Stimulated activated CD8-positive, alpha-beta memory T cell treated with anti-CD3 and anti-CD28 coated beads, Interleukin-12 subunit alpha, Interleukin-12 subunit beta, amount 100 ng/mL, for 24 hours (primary cell): ENCODE measurements at regions not wholly inside any gene's neighbourhood (a gene's known extent, or its start where the extent isn't known, plus 50 kb on each side); places are given as distances from the start of the nearest gene placed in this dataset.
"Not testable (repeated sequence)": the region's sequence is repeated elsewhere in the genome, so short reads cannot be mapped to it uniquely, and the experiment has no call there.

Source experiments
- DNase-seq: peaks from one replicate; pipeline ENCODE4 v3.0.0-alpha.2; 2020; ENCODE audit errors: extremely low read depth

DNA sequence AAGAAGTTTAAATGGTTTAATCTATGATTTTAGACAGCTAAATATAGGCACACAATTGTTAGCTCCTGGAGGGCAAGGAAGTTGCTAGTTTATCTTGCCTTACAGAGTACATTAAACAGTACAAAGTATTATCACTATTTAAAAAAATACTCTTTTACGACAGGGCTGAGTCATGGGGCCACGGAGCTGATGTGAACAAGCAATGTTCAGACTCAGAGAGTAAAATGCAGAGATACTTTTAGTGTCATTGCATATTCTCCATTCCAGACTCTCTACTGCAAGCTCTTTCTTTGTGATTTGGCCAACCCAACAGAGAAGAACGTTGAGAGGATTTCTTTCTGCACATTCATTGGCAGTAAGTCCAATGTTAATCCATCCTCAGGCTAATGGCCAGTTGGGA, 352.4 kb downstream of the SPRY2 start:
- no peak for DNase-seq

DNA sequence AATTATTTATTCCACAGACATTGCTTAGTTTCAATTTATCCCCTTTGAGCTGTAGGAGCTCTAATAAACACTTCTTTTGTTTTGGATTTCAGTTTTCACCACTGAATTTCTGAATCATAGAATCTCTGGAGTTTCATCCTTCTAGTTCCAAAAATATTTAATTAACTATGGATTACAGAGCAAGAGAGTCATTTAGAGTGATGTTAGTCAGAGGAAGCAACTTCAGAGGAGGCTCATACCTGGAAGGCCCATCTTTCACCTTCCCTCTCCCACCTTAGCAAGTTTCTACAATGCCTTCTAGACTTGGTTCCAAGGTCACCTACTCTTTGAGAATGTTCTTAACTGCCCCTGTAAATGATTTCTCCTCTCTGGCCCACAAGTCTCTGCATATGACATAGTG, 353.2 kb downstream of the SPRY2 start:
- no peak for DNase-seq

DNA sequence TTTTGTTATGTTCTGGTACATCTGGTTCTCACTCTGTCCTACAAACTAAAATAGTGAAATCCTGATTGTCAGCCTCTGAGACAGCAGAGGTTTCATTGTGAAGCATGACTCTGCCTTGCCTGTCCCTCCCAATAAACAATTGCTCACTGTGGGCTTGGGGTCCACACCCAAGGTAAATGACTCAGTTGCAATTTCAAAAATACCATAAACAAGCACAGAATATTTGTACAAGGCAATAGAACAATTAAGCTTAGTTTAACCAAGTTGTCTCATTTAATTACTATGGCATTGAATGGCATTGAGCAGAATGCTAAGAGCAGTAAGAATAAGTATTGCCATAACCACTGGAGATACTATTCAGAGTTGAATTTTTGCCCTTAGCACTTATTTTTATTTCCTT, 353.6 kb downstream of the SPRY2 start:
- no peak for DNase-seq

DNA sequence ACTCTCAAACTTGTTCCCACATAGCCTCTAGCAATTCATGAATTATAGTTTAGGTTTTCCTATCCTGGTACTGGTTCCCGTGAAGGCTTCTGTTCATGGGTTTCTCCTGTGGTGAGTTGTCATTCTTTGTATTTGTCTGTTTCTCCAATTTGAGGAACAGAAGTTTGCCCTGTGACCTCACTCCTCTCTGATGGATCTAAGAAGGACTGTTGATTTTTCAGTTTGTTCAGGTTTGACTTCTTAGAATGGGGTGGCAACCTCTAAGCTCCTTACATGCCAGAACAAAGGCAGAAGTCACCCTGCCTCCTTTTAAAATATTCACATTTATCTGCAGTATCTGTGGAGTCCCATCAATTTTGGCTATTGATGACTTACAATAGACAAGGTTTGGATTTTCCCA, 354.0 kb downstream of the SPRY2 start:
- DNase-seq = no peak

DNA sequence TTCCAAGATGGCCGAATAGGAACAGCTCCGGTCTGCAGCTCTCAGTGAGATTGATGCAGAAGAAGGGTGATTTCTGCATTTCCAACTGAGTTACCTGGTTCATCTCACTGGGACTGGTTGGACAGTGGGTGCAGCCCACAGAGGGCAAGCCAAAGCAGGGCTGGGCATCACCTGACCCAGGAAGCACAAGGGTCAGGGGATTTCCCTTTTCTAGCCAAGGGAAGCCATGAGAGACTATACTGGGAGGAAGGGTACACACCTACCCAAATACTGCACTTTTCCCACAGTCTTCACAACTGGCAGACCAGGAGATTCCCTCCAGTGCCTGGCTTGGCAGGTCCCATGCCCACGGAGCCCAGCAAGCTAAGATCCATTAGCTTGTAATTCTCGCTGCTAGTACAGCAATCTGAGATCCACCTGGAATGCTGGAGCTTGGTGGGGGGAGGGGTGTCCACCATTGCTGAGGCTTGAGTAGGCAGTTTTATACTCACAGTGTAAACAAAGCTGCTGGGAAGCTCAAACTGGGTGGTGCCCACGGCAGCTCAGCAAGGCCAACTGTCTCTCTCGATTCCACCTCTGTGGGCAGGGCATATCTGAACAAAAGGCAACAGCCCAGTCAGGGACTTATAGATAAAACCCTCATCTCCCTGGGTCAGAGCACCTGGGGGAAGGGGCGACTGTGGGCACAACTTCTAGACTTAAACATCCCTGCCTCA, 365.8 kb downstream of the SPRY2 start:
- DNase-seq = not testable (repeated sequence)

DNA sequence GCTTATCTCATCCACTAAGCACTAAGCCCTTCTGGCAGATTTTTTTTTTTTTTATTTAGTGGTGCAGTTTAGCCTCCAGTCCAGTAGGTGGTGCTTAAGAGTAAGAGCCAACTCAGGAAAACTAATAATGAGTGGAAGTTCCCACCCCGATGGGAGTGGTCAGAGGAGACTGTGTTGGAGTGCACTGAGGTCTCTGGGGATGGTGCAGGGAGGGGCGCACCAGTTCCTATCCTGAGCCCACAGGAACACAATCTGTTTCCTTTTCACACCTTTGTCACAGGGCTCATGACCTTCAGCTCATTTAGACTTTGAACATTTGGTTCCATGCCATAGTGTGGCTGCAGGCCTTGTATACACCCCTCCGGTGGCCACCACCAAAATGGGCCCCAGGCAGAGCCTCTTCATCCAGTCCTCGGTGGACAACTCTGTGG, 367.4 kb downstream of the SPRY2 start:
- no peak for DNase-seq

DNA sequence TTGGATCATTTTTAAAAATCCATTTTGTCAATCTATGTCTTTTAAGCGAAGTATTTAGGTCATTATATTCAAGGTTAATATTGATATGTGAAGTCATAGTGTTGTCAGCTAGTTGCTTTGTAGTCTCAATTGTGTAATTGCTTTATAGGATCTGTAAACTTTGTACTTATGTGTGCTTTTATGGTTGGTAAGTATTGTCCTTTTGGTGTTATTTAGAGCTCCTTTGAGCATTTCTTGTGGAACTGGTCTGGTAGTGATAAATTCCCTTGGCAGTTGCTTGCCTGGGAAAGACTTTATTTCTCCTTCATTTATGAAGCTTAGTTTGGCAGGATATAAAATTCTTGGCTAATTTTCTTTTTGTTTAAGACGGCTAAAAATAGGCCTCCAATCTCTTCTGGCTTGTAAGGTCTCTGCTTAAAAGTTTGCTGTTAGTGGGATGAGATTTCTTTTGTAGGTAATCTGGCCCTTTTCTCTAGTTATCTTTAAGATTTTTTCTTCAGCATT, 368.8 kb downstream of the SPRY2 start:
- no peak for DNase-seq

DNA sequence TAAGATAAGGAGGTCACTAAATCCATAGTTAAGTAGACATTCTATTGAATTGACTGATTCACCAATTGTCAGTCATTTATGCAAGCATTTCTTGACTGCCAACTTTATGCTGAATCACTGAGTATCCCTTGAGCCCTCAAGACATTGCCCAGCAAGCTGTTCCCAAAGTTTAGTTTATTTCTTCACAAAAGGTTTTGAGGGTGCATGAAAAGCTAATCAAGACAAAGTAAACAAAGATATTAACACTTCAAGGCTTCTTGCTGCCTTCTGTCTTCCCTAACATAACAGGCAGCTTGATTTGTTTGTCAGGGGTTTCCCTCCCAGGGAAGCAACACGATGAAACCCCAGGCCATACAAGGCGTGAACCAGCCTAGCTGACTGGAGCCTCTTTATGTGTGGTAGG, 374.4 kb downstream of the SPRY2 start:
- no peak for DNase-seq

DNA sequence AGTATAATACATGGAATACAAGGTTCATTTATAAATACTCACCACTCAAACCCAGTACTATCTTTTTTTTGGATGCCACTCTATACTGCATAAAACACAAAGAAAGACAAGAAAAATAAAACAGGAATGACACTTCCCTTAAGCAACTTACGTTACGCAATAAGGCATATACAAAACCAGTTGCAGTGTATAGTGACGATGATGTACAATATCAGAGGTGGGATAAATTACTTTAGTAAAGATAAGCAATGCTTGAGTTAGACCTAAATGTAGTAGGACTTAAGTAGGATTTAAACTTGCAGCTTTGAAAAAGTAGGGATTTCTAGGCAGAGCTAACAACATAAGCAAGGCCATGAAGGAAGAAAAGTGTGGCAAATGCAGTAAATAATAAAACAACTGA, 374.9 kb downstream of the SPRY2 start:
- DNase-seq = no peak

DNA sequence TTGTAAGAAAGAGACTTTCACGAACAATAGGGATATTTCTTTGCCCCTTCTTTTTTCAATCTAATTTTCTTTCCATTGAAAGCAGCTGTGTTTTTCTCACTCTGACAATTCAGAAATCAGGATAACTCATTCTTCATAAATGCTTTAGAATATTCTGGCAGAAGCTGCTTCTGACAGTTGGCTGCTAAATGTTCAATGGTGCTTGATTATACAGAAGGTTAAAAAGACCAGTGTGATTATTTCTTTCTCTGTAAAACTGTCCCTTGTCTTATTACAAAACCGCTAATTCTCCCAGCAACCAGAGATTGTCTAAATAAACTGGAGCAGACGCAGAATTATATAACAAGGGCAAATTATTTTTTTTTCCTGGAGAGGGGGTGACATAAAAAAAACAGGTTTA, 394.4 kb downstream of the SPRY2 start:
- DNase-seq = no peak

DNA sequence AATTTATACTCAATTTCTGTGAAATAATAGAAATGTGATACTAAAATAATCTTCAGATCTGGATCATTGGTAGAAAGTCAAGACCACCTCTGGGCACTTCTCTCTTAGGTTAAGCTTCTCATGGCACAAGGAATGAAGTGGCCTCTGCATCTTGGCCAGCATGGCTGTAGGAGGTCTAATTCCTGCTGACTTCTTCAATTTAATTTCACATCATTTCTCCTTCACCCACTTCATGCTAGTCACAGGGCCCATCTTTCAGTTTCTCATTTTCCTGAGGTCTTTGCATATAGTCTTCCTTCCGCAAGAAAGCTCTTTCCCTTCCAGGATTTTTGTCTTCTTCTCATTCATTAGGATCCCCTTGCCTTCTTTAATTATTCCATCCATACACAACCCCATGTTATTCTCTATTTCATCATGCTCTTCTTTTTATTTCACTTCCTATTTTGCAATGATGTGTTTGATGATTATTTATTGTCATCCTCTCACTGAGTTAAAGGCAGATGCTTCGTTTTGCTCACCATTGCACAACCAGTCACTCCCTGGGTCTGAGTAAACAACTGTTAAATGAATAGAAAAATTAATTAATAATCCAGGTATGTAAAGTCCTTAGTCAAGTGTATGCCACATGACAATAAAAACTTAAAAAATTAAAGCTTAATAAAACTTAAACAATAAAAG, 397.4 kb downstream of the SPRY2 start:
- no peak for DNase-seq

DNA sequence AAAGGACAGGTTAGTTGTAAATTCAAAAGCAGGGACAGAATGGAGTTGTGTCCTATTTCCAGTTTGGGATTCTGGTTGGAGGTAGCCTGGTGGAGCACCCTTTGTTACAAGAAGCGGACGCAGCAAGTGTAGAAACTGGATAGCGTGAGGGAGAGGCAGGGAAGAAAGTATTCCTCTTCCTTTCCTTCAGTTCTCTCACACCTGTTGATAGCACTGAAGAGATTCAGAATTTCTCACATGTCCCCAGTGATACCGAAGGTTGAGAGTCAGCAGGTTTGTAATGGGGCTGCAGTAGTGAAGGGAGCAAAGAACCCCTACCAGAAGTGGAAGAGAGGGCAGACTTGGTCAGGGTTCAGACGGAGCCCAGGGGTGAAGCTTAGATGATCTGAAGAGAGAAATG, 399.2 kb downstream of the SPRY2 start:
- no peak for DNase-seq

DNA sequence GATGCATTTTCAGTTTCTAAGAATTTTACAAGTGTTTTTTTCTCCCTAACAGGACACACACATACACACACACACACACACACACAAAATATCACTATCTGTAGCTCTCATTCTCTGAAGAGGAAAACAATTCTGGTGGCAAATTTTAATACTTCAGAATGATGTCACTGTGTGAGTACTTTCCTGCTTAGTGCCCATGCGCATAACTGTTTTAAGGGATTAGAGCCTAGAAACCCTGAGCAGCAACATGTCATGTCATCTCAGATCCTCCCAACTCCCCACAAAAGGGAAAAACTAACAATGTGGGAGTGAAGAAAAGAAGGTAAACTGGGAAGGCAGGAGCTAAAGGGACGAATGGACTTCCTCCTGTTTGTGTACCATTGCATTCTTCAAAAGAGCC, 401.2 kb downstream of the SPRY2 start:
- DNase-seq = no peak

DNA sequence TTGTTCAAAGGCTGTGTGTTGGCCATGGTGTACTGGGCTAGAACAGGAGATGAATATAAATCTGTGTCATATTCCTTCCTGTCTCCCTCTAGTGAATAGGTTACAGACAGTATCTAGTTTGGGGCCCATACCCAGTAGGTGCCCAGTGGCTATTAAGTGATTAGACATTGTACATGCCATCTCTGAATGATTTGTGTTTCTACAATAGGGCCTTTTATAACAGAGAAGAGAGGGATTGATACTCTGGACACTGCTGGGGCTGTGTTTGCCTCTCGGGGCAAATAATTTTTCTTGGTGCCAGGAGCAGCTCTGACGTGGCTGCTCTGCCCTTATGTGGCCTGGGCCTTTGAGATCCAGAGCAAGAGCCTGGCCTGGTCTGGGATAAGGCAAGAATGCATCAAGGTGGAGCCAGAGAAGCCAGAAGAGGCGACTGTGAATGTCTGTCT, 403.1 kb downstream of the SPRY2 start:
- no peak for DNase-seq

DNA sequence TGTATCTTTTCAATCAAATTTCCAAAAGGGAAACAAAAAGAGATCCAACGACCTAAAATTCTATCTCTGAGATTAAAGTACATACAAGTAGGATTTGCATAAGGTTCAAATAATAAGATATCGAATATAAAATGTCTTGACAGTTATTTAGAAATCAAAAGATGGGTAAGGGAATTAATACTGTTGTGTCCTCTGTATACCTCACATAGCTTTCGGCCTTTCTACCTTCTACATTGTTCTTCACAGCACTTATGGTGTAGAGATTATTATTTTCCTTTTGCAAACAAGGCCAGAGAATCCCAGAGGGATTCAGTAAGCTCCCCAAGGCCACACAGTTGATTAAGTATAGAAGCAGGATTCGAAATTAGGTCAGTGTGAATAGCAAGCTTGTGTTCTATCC, 403.6 kb downstream of the SPRY2 start:
- no peak for DNase-seq

DNA sequence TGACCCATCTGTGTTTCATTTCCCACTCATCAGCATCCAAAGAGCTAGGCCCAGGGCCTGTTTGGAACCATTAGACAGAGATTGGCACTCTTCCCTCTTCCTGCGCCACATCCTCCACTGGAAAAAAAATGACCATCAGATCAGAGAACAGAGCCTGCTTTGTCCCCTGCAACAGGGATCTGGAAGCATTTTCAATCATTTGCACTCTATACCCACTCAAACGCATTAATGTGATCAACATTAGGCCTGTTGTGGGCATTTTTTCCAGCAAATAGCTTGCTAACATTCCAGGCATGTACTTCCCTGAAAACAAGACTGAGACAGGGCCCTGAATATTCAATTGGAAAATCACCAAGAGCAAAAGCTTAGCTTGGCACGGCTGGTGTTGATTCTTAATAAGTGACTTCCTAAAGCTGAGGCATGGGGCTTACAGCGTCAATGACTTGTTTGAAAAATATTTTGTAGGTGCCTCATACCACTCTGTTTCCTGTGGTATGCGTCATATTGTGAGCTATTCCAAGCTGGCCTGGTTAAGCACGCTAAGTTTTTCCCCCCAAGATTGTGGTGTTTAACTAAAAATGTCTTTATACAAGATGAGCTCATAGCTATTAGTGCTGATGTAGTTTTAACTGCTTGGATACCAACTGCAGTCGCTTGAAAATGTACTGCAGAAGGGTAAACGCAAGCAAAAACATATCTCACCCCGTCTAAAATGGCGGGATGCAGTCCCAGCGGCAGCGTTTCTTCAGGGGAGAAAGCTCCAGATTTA, 404.4 kb downstream of the SPRY2 start:
- DNase-seq = no peak

DNA sequence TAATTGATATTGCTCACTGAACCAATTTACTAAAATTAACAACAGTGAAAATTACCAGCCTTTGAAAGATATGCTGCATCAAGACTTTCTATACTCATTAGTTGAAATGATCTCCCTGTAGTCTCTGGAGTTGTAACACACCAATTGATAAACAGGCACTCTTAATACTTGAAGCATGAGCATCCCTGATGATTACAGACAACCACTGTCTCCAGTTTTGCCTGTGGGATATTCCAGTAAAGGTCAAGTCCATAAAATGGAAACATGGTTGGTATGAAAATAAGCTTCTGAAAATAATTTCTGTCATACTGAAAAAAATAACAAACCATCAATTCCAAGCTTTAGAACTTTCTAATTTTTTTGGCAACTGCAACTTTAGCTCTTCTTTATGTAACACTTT, 405.8 kb downstream of the SPRY2 start:
- no peak for DNase-seq

DNA sequence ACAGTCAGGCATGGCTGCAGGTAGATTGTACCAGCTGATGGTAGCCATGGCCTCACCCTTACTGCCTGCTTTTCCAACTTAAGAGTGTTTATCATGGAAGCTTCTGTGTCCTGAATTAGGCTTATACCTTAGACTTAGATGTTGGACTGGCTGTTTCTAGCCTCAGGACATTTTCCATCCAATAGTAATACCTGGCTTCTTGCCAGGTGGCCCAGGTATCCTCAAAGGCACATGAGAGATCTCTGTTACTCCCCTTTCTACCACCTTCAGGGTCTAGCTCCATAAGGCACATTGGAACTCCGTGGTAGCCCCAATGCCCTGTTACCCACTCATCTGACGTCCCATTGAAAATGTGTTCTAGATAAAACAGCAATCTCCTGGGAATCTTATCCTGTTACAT, 407.5 kb downstream of the SPRY2 start:
- DNase-seq = no peak

DNA sequence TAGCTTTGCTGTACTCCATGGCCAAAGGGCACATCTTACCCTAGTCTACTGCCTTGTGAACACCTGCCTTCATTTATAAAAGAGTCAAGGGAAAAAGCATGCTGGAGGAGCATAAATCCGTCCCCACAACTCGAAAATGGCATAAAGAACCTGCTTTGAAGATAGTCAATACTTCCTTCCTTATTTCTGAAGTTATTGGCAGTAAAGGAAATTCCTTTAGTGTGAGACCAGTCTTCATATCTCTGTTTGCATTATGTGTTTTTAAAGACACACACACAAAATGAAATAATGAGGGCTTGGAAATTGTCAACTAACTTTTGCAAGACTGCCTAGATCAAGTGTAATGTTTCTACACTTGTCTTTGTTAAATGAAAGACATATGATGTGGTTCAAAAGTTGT, 408.4 kb downstream of the SPRY2 start:
- DNase-seq = no peak

DNA sequence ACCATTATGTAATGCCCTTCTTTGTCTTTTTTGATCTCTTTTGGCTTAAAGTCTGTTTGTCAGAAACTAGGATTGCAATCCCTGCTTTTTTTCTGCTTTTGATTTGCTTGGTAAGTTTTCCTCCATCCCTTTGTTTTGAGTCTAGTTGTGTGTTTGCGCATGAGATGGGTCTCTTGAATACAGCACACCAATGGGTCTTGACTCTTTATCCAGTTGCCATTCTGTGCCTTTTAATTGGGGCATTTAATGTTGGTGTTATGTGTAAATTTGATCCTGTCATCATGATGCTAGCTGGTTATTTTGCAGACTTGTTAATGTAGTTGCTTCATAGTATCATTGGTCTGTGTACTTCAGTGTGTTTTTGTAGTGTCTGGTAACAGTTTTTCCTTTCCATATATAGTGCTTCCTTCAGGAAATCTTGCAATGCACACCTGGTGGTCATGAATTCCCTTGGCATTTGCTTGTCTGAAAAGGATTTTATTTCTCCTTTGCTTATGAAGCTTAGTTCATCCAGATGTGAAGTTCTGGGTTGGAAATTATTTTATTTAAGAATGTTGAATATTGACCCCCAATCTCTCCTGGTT, 416.9 kb downstream of the SPRY2 start:
- not testable (repeated sequence) for DNase-seq

DNA sequence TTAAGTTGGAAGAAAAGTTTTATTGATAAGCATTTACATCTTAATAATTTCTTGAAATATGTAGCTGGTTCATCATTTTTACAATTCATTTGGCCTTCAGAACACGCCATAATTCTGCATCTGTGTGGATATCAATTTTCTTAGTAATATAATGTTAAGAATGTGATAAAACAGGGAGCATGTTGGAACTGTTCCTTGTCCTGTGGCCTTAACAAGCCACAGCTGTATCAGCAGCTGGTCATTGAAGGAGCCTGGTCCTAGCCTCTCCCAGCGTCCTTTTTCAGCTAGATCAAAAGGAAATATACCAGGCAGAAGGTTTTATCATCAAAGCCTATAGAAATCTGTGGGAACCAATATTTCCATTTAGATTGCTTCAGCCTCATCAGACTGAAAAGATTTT, 421.8 kb downstream of the SPRY2 start:
- DNase-seq = no peak

DNA sequence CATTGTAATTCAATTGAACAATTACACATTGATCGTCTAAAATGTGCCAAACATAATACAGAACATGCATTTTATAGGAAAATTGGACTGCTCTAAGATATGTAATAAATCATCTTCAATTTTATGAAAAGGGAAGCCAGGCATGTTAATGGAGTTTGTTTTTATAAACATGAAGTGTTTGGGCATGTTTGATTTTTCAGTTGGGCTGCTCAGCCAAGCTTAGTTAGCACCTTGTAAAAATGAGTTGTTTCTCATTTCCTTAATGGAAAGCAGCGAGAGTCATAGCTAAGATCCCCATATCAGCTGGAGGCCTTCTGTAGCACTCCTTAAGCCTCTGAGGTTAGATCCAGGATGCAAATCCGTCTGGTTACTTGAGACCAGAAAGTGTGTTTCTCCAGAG, 422.3 kb downstream of the SPRY2 start:
- no peak for DNase-seq
